ENCODE measurements at regions not wholly inside any gene's neighbourhood (a gene's known extent, or its start where the extent isn't known, plus 50 kb on each side); places are given as distances from the start of the nearest gene placed in this dataset.
A peak's percentile ranks its signal among the peaks of the same experiment; 100 is the strongest.

DNA sequence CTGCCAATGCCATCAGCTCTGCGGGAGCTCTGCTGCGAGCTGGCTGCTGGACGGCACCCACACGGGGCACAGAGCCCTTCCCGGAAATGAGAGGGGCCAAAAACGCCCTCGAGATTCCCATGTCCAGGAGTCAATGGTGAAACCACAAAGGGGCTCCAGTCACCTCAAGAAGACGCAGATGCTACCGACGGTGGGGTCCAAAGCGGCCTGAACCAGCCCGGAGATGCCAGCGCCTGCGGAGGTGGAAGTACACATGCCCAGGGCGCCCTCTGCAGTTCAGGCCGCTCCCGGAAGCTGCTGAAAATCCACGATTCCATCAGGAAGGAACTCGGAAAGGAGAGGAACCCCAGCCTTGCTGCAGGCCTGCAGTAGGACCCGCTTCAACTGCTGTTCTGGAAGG is 82.4 kb upstream of the SELENOP start:
- Histone ChIP-seq H3K27me3 (ENCODE audit: insufficient read depth, low read length) (no peaks in the 10 kb centered on the region), H3K56ac (ENCODE audit: insufficient read length, low read depth, low read length) (no peak overlapping the region), H3K18ac (ENCODE audit: insufficient read length, low read depth, low read length) (no peak overlapping the region), H2BK120ac (ENCODE audit: low read depth, low read length, poor library complexity, severe bottlenecking) (no peak overlapping the region), H3K9ac (ENCODE audit: extremely low read depth, insufficient read length, low read length) (no peak overlapping the region), H2AK5ac (ENCODE audit: insufficient read length, low read length) (no peak overlapping the region), H3K23ac (ENCODE audit: insufficient read length, low read depth, low read length) (no peak overlapping the region), H2BK20ac (ENCODE audit: low read depth, low read length, poor library complexity, severe bottlenecking) (no peak overlapping the region), H2BK5ac (ENCODE audit: insufficient read length, low read length) (no peak overlapping the region), H3K23me2 (ENCODE audit: insufficient read length, low read depth, low read length, poor library complexity, severe bottlenecking) (no peaks in the 10 kb centered on the region), H3K14ac (ENCODE audit: insufficient read depth, low read length) (no peak overlapping the region), H3T11ph (ENCODE audit: low read length) (no peak overlapping the region), H2AFZ (ENCODE audit: low read length) (no peak overlapping the region), H4K5ac (ENCODE audit: insufficient read length, low read depth, low read length) (no peak overlapping the region), H2BK15ac (ENCODE audit: low read depth, low read length) (no peak overlapping the region), H3K4ac (ENCODE audit: low read depth, low read length) (no peak overlapping the region), H4K91ac (ENCODE audit: insufficient read length, low read depth, low read length) (no peak overlapping the region), H2BK12ac (ENCODE audit: insufficient read length, low read depth, low read length) (no peak overlapping the region), H3K9me3 (ENCODE audit: control insufficient read depth, low read depth, low read length) (no peaks in the 10 kb centered on the region), H4K20me1 (ENCODE audit: control insufficient read depth, insufficient read depth, insufficient read length) (no peaks in the 10 kb centered on the region), H3K4me2 (ENCODE audit: insufficient read depth, insufficient read length, low read length) (no peak overlapping the region), H3K4me1 (ENCODE audit: insufficient read depth, low read length) (no peaks in the 10 kb centered on the region), H4K8ac (replicated peaks; ENCODE audit: insufficient read length, low read depth, low read length) (no peak overlapping the region), H3K27ac (ENCODE audit: insufficient read length, low read depth, low read length) (no peak overlapping the region), H3K79me2 (ENCODE audit: insufficient read depth, low read length) (no peaks in the 10 kb centered on the region), H3K79me1 (ENCODE audit: insufficient read depth, low read depth, low read length, poor library complexity, severe bottlenecking) (no peaks in the 10 kb centered on the region)
- H3K4me1 Mint-ChIP-seq = no peaks in the 10 kb centered on the region
- TF ChIP-seq, protein P1, sequence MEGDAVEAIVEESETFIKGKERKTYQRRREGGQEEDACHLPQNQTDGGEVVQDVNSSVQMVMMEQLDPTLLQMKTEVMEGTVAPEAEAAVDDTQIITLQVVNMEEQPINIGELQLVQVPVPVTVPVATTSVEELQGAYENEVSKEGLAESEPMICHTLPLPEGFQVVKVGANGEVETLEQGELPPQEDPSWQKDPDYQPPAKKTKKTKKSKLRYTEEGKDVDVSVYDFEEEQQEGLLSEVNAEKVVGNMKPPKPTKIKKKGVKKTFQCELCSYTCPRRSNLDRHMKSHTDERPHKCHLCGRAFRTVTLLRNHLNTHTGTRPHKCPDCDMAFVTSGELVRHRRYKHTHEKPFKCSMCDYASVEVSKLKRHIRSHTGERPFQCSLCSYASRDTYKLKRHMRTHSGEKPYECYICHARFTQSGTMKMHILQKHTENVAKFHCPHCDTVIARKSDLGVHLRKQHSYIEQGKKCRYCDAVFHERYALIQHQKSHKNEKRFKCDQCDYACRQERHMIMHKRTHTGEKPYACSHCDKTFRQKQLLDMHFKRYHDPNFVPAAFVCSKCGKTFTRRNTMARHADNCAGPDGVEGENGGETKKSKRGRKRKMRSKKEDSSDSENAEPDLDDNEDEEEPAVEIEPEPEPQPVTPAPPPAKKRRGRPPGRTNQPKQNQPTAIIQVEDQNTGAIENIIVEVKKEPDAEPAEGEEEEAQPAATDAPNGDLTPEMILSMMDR (conservative IDR thresholded peaks at IDR 0.05) = peak; percentile 71
- WGBS (ENCODE audit: extremely low coverage, insufficient read length, low lambda C conversion rate) = no CpG with 5 or more reads among the region's 20 CpGs
- no peak overlapping the region for H3K4me3 Mint-ChIP-seq
- peaks cover 5% of the 10 kb centered on the region; the same call in 1 of the 2 replicates for H3K27me3 Mint-ChIP-seq (ENCODE audit: low read depth)
- no peaks in the 10 kb centered on the region for H3K36me3 Mint-ChIP-seq (ENCODE audit: insufficient read depth in 1 of 3, low read depth in 3 of 3)
- H3K27ac Mint-ChIP-seq = no peak overlapping the region
- H3K9me3 Mint-ChIP-seq = no peaks in the 10 kb centered on the region; a peak in 1 of 5 replicates
- DNase-seq = peak; percentile 85

Measured in H9 (cell line).